AG04450 (cell line): ENCODE measurements at regions not wholly inside any gene's neighbourhood (a gene's known extent, or its start where the extent isn't known, plus 50 kb on each side); places are given as distances from the start of the nearest gene placed in this dataset.
"Not testable (repeated sequence)": the region's sequence is repeated elsewhere in the genome, so short reads cannot be mapped to it uniquely, and the experiment has no call there.

Experiments
- CTCF ChIA-PET: fragments of 300-600, 350-600 bp; formaldehyde crosslinking; extraction: SDS; loops from one replicate; lab custom pipeline; 2022; ENCODE audit warnings: antibody characterized with exemption, inconsistent platforms; lab: Charles Lee
- POLR2A ChIA-PET: fragments of 350-600 bp; formaldehyde crosslinking; extraction: SDS; loops from one replicate; lab custom pipeline; 2021; ENCODE audit warnings: antibody characterized with exemption, inconsistent platforms; lab: Yijun Ruan, JAX
- DNase-seq: peaks from one replicate; pipeline ENCODE4 v3.0.0-alpha.2; 2011; ENCODE audit warnings: low read depth, low spot score
- H3K27ac ChIP-seq: one replicate; pipeline ENCODE4 v1.5.1; 2012; ENCODE audit warnings: low read depth, low read length, control low read depth
- H3K27me3 ChIP-seq: one replicate; pipeline ENCODE4 v1.6.0; 2012; ENCODE audit warnings: low read length; ENCODE audit not compliant: control insufficient read depth, insufficient read depth
- H3K4me3 ChIP-seq: 2 replicates; pipeline ENCODE4 v1.5.1; 2011; ENCODE audit warnings: mild to moderate bottlenecking, low read depth, low read length, control low read depth
- H3K9me3 ChIP-seq: 2 replicates; pipeline ENCODE4 v1.5.1; 2012; ENCODE audit warnings: low read length; ENCODE audit not compliant: control insufficient read depth, insufficient read depth
- TF ChIP-seq, protein P1 (sequence below): IDR thresholded peaks from 2 replicates; pipeline ENCODE4 v1.5.1; 2011; ENCODE audit warnings: low read depth, low read length, control low read depth, inconsistent platforms

DNA sequence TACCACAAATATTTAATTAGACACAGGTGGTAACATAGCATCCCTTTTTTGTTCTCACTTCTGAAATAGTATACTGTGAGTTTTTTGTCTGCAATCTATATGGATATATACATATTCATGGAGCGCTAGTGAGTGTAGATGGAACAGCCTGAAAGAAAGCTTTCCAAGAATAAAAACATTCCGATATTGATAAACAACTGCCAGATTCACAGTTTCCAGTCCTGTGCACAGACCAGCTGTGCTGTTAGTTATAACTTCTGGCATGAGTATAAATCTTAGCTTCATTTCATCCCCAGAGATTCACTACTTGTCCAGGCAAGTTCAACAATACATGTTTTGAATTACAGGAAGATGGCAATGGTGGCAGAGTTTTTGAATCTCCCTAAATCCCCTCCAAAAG, 467.1 kb upstream of the STEAP1 start:
- TF ChIP-seq, protein P1, sequence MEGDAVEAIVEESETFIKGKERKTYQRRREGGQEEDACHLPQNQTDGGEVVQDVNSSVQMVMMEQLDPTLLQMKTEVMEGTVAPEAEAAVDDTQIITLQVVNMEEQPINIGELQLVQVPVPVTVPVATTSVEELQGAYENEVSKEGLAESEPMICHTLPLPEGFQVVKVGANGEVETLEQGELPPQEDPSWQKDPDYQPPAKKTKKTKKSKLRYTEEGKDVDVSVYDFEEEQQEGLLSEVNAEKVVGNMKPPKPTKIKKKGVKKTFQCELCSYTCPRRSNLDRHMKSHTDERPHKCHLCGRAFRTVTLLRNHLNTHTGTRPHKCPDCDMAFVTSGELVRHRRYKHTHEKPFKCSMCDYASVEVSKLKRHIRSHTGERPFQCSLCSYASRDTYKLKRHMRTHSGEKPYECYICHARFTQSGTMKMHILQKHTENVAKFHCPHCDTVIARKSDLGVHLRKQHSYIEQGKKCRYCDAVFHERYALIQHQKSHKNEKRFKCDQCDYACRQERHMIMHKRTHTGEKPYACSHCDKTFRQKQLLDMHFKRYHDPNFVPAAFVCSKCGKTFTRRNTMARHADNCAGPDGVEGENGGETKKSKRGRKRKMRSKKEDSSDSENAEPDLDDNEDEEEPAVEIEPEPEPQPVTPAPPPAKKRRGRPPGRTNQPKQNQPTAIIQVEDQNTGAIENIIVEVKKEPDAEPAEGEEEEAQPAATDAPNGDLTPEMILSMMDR: no peak
- CTCF ChIA-PET: no interaction called here
- peaks cover 3% of the 10 kb centered on the region; the same call in 1 of the 2 replicates for H3K9me3 ChIP-seq
- H3K27me3 ChIP-seq: no peaks in the 10 kb centered on the region
- H3K4me3 ChIP-seq: no peak overlapping the region
- POLR2A ChIA-PET: no interaction called here
- no peak overlapping the region for H3K27ac ChIP-seq
- DNase-seq: no peak

DNA sequence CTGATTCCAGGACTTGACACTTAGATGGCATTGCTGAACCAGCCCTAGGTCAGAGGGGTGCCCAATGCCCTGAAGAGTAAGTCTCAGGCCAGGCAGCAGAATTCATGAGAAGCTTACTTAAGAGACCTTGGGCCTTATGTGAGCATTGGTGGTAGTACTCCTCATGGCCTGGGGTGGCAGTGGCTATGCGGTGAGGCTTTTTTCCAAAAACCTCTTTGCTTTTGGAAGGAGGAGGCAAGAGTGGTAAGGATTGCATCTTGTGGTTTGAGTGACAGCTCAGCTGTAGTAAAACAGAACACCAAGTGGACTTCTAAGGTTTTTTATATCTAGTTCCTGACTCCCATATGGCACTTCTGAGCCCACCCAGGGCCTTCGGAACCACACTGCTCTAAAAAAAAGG, 459.0 kb upstream of the STEAP1 start:
- POLR2A ChIA-PET: no interaction called here

DNA sequence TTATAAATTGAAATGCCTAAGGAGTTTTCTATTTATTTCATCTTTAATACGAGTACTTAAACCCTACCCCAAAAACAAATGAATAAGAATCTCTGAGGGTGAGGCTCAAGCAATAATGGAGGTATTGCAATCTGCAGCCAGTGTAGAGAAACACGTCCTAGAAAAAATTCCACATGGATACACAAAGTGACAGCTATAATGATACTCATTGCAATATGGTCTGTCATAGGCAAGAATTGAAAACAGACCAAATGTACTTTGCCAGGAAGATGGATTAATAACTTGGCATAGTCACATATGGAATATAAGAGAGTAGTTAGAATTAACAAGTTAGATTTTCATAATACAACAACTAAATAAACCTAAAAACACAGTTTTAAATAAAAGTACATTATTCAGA, 440.1 kb upstream of the STEAP1 start:
- DNase-seq: no peak
- Histone ChIP-seq H3K4me3 (no peak overlapping the region), H3K27ac (no peak overlapping the region), H3K9me3 (no peaks in the 10 kb centered on the region; the same call in 1 of the 2 replicates), H3K27me3 (no peaks in the 10 kb centered on the region)
- TF ChIP-seq, protein P1: no peak
- ChIA-PET CTCF (no interaction called here), POLR2A (no interaction called here)

More for the DNA sequence above, 459.0 kb upstream of the STEAP1 start:
- H3K27me3 ChIP-seq: no peaks in the 10 kb centered on the region
- TF ChIP-seq, protein P1: no peak
- DNase-seq: no peak
- H3K4me3 ChIP-seq: no peak overlapping the region
- CTCF ChIA-PET: no interaction called here
- no peak overlapping the region for H3K27ac ChIP-seq
- H3K9me3 ChIP-seq: peaks cover 22% of the 10 kb centered on the region

DNA sequence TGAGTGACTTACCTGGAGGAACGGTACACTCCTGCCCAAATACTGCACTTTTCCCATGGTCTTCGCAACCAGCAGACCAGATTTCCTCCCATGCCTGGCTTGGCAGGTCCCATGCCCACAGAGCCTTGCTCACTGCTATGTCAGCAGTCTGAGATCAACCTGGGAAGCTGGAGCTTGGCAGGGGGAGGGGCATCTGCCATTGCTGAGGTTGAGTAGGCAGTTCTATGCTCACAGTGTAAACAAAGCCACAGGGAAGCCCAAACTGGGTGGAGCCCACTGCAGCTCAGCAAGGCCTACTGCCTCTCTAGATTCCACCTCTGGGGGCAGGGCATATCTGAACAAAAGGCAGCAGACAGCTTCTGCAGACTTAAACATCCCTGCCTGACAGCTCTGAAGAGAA, 435.3 kb upstream of the STEAP1 start:
- H3K4me3 ChIP-seq, CTCF ChIA-PET, H3K9me3 ChIP-seq, POLR2A ChIA-PET, DNase-seq, H3K27me3 ChIP-seq, H3K27ac ChIP-seq: not testable (repeated sequence)

DNA sequence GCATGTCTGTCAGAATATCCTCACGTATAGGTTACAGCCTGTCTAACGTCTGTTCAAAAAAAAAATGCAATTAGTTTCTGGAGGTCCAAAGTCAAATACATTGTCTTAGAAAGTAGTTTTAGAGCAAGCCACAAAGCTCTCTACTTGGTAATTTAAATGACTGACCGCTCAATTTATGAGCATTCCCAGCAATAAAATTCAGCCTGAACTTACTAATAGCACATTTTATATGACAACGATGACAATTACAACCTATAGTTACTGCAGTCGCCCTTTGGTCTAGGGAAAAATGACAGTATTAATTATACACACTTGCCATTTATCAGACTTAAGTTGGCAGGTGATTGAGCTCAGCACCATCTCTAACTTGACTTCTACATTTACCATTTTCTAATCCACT, 425.8 kb upstream of the STEAP1 start:
- no peak overlapping the region for H3K4me3 ChIP-seq
- TF ChIP-seq, protein P1: no peak
- DNase-seq: no peak
- ChIA-PET CTCF (no interaction called here), POLR2A (no interaction called here)
- H3K27ac ChIP-seq: no peak overlapping the region
- no peaks in the 10 kb centered on the region; the same call in 1 of the 2 replicates for H3K9me3 ChIP-seq
- H3K27me3 ChIP-seq: no peaks in the 10 kb centered on the region
